GM13977 (cell line): ENCODE measurements at regions not wholly inside any gene's neighbourhood (a gene's known extent, or its start where the extent isn't known, plus 50 kb on each side); places are given as distances from the start of the nearest gene placed in this dataset.

Source experiments
- DNase-seq: peaks from one replicate; pipeline ENCODE4 v3.0.0; 2012; ENCODE audit warnings: low spot score
- CTCF ChIP-seq: IDR thresholded peaks from 2 replicates; pipeline ENCODE4 v1.5.1; 2012; ENCODE audit warnings: mild to moderate bottlenecking, control low read depth; ENCODE audit not compliant: insufficient read depth; ENCODE audit errors: extremely low read depth, missing control alignments
- in situ Hi-C: fragments of 300-500 bp; cut with MboI; formaldehyde crosslinking; loops from one replicate; pipeline ENCODE4 v1.12.0; 2022; ENCODE audit warnings: low sequenced_read_pairs, low pct_unique_long_range_greater_than_20kb, mixed read lengths, inconsistent platforms; ENCODE audit not compliant: unreplicated experiment

- TF ChIP-seq CTCF, result no peak
- DNase-seq, result no peak
Measured at GRCh38 chr3:101994386-101994785, 145.1 kb downstream of the NFKBIZ start.

GRCh38 chr3:101995371-101996046, 146.2 kb downstream of the NFKBIZ start:
- TF ChIP-seq CTCF, result no peak
- in situ Hi-C loops, result no loop called here
- no peak for DNase-seq

More at GRCh38 chr3:101994386-101994785, 145.1 kb downstream of the NFKBIZ start:
- in situ Hi-C loops, result no loop called here

- TF ChIP-seq CTCF, result no peak
- DNase-seq, result peak; percentile 15
- in situ Hi-C loops, result no loop called here
Measured at GRCh38 chr3:101996832-101997231, 147.5 kb downstream of the NFKBIZ start.

DNA sequence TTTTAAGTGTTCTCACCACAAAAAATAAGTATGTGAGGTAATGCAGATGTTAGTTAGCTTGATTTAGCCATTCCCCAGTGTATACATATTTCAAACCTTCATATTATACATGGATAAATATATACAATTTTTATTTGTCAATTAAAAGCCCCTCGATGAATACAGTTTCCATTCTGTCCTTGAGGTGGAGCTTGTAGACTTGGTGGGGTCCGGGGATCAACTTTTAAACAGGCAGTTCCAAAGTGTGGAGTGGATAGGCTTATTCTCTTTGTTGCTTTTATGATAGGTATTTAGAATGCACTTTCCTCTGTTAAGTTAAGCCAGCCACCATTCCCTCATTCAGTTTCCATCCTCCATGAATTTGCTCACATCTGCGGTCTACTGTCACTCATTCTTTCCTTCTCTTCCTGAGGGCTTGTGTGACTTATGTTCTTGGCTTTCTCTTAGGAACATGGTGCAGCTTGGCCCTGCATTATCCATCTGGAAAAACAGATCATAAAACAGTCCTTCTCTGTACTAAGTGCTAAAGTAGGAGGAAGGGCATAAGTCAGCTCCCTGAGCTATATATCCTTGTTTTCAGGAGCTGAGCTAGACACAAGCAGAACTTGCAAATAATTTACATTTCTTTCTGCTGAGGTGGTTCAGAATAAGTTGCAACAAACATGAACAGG, 149.1 kb downstream of the NFKBIZ start:
- in situ Hi-C loops, result no loop called here
- TF ChIP-seq CTCF, result no peak
- no peak for DNase-seq

DNA sequence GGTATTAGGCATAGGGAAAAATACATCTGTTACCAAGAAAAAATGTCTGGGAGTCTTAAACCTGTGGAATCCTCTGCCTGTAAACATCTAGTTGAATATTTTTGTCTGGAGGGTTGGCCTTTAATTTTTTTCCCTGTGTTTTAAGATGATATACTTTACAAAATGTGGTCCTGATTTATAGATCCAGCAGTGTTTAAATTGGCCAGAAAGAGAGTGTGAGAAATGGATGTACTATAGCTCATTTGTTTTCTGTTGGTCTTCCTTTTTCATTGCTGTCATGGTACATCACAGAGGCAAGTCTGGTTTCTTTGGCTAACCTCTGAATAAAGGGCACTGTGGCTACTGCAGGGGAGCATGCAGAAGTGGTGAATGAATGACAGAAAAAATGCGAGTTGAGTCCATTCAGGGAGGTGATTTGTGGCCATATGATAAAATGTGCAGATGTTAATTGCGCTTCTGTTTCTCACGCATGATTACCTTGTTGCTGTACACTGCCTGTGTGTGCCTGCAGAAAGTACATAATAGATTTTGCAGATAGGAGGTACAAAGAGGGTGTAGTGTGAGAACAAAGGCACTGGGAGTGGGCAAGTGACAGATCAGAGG, 150.0 kb downstream of the NFKBIZ start:
- in situ Hi-C loops, result no loop called here
- no peak for TF ChIP-seq CTCF
- no peak for DNase-seq

- no peak for DNase-seq
- TF ChIP-seq CTCF, result no peak
- in situ Hi-C loops, result no loop called here
Measured at GRCh38 chr3:102000620-102001209, 151.4 kb downstream of the NFKBIZ start.
